Uterus (tissue), 3 donors: ENCODE measurements at regions not wholly inside any gene's neighbourhood (a gene's known extent, or its start where the extent isn't known, plus 50 kb on each side); places are given as distances from the start of the nearest gene placed in this dataset.

Experiments
- DNase-seq, 2 donors: peaks; one replicate each; pipeline ENCODE4 v3.0.0-alpha.2; 2019 to 2020
- H3K27ac ChIP-seq, 2 donors: fragments of 200-600 bp; sonication (generic); 1 replicate in 1 of 2; 2 replicates in 1 of 2; pipeline ENCODE4 v1.5.1; 2016 to 2018
- H3K27me3 ChIP-seq, 2 donors: fragments of 200-600 bp; sonication (generic); one replicate each; pipeline ENCODE4 v1.5.1; 2018 to 2019; ENCODE audit warnings: control low read depth in 1 of 2
- H3K36me3 ChIP-seq, 2 donors: fragments of 200-600 bp; sonication (generic); one replicate each; pipeline ENCODE4 v1.5.1; 2019; ENCODE audit warnings: control low read depth in 1 of 2
- H3K4me1 ChIP-seq, 2 donors: fragments of 200-600 bp; sonication (generic); one replicate each; pipeline ENCODE4 v1.5.1; 2018 to 2019; ENCODE audit warnings: control low read depth in 1 of 2
- H3K4me3 ChIP-seq, 2 donors: fragments of 200-600 bp; sonication (generic); 1 replicate in 1 of 2; 2 replicates in 1 of 2; pipeline ENCODE4 v1.5.1; 2018 to 2019; ENCODE audit warnings: mild to moderate bottlenecking in 1 of 2
- H3K9me3 ChIP-seq, 2 donors: fragments of 200-600 bp; sonication (generic); one replicate each; pipeline ENCODE4 v1.5.1; 2019; ENCODE audit warnings: control low read depth in 1 of 2
- POLR2A ChIP-seq, 2 donors: fragments of 450-650 bp; IDR thresholded peaks; one replicate each; pipeline ENCODE4 v1.6.1; 2016; ENCODE audit warnings: antibody characterized with exemption in 2 of 2, mild to moderate bottlenecking in 1 of 2, moderate library complexity in 1 of 2
- intact Hi-C: fragments of 100-400 bp; cut with DNase I; formaldehyde crosslinking; loops from one replicate; pipeline ENCODE4 v1.15.1; 2023; ENCODE audit warnings: low total_unique reads
- TF ChIP-seq, protein P1 (sequence below), 4 experiments: fragments of 200-600 bp in 2 of 4; fragments of 450-650 bp in 2 of 4; sonication (generic) in 2 of 4; IDR thresholded peaks; one replicate each; pipeline ENCODE4 v1.5.1; 2016 to 2019; ENCODE audit warnings: antibody characterized with exemption in 4 of 4, mild to moderate bottlenecking in 2 of 4, moderate library complexity in 1 of 4
- donor health status: DM: yes; HTN: yes; CAD: no.

- no peaks in the 10 kb centered on the region for H3K36me3 ChIP-seq
- H3K4me3 ChIP-seq, result no peak overlapping the region
- no peak overlapping the region for H3K27ac ChIP-seq
- no peaks in the 10 kb centered on the region for H3K9me3 ChIP-seq
- no peak for DNase-seq
- intact Hi-C loops, result no loop called here
- H3K4me1 ChIP-seq, result no peaks in the 10 kb centered on the region
- TF ChIP-seq, protein P1, sequence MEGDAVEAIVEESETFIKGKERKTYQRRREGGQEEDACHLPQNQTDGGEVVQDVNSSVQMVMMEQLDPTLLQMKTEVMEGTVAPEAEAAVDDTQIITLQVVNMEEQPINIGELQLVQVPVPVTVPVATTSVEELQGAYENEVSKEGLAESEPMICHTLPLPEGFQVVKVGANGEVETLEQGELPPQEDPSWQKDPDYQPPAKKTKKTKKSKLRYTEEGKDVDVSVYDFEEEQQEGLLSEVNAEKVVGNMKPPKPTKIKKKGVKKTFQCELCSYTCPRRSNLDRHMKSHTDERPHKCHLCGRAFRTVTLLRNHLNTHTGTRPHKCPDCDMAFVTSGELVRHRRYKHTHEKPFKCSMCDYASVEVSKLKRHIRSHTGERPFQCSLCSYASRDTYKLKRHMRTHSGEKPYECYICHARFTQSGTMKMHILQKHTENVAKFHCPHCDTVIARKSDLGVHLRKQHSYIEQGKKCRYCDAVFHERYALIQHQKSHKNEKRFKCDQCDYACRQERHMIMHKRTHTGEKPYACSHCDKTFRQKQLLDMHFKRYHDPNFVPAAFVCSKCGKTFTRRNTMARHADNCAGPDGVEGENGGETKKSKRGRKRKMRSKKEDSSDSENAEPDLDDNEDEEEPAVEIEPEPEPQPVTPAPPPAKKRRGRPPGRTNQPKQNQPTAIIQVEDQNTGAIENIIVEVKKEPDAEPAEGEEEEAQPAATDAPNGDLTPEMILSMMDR (IDR thresholded peaks at IDR 0.05), result no peak
- TF ChIP-seq POLR2A (IDR thresholded peaks at IDR 0.05), result no peak
- H3K27me3 ChIP-seq, result no peaks in the 10 kb centered on the region
Measured at GRCh38 chr21:16667395-16667794, 845.4 kb upstream of the CXADR start.

- TF ChIP-seq, protein P1 (IDR thresholded peaks at IDR 0.05), result no peak
- no peak for TF ChIP-seq POLR2A (IDR thresholded peaks at IDR 0.05)
- peaks cover 0 to 4% of the 10 kb centered on the region in 2 donors for H3K4me1 ChIP-seq
- H3K9me3 ChIP-seq, result no peaks in the 10 kb centered on the region
- no peak for DNase-seq
- H3K36me3 ChIP-seq, result no peaks in the 10 kb centered on the region
- H3K27me3 ChIP-seq, result no peaks in the 10 kb centered on the region
- H3K4me3 ChIP-seq, result no peak overlapping the region
- intact Hi-C loops, result no loop called here
- H3K27ac ChIP-seq, result no peak overlapping the region
Measured at GRCh38 chr21:16674949-16675348, 837.9 kb upstream of the CXADR start.

GRCh38 chr21:16676391-16676790 lies 836.5 kb upstream of the CXADR start:
- H3K36me3 ChIP-seq, result no peaks in the 10 kb centered on the region
- intact Hi-C loops, result no loop called here
- peaks cover 0 to 4% of the 10 kb centered on the region in 2 donors for H3K4me1 ChIP-seq
- no peak overlapping the region for H3K27ac ChIP-seq
- no peaks in the 10 kb centered on the region for H3K9me3 ChIP-seq
- no peak overlapping the region for H3K4me3 ChIP-seq
- TF ChIP-seq, protein P1 (IDR thresholded peaks at IDR 0.05), result no peak
- no peaks in the 10 kb centered on the region for H3K27me3 ChIP-seq
- DNase-seq, result no peak

DNA sequence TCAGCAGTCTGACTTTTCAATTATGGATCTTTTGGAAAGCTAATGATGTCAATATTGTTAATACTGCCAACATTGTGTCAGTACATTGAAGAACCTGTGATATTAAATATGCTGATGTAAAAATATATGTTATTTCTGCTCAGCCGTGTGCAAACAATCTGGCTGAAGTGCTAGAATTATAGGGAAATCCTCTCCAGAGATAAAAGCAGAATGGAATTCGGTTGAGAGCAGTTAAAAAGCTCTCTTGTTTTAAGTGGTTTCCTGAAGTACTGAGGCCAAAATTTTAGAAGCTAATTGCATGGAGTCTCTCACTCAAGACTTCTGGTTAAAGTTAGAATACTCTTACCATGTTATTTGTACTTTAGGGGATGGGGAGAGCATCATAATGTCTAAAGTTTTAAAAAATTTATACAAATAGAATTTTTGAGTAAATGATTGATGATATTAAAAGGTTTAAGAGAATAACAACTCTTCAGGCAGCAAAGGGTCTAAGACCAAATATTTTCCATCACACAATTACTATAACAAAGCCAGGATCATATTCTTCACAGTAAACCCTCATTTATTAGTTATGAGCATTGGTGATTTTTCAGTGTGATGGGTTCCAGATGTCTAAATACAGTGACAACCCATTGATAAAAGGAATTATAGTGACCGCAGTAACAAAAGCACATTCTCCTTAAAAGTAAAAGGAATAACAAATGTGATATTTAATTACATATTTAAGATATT lies 834.2 kb upstream of the CXADR start:
- Histone ChIP-seq H3K36me3 (no peaks in the 10 kb centered on the region), H3K27me3 (no peaks in the 10 kb centered on the region), H3K4me3 (no peak overlapping the region), H3K27ac (peak overlapping the region in 1 of 2 donors; percentile 28), H3K4me1 (peaks cover 0 to 4% of the 10 kb centered on the region in 2 donors), H3K9me3 (no peaks in the 10 kb centered on the region)
- no peak for DNase-seq
- TF ChIP-seq POLR2A (IDR thresholded peaks at IDR 0.05), result no peak
- TF ChIP-seq, protein P1 (IDR thresholded peaks at IDR 0.05), result no peak
- intact Hi-C loops, result no loop called here

GRCh38 chr21:16695074-16695473 lies 817.8 kb upstream of the CXADR start:
- Histone ChIP-seq H3K27me3 (no peaks in the 10 kb centered on the region), H3K27ac (no peak overlapping the region), H3K36me3 (no peaks in the 10 kb centered on the region), H3K9me3 (no peaks in the 10 kb centered on the region), H3K4me3 (no peak overlapping the region), H3K4me1 (no peaks in the 10 kb centered on the region)
- DNase-seq, result no peak
- no peak for TF ChIP-seq POLR2A (IDR thresholded peaks at IDR 0.05)
- TF ChIP-seq, protein P1 (IDR thresholded peaks at IDR 0.05), result no peak
- intact Hi-C loops, result no loop called here
